ENCODE measurements at regions not wholly inside any gene's neighbourhood (a gene's known extent, or its start where the extent isn't known, plus 50 kb on each side); places are given as distances from the start of the nearest gene placed in this dataset.

- DNase-seq = no peak
- H3K4me1 ChIP-seq = no peaks in the 10 kb centered on the region
- H3K4me3 ChIP-seq (ENCODE audit: low read depth, low read length) = no peak overlapping the region
- H3K36me3 ChIP-seq = no peaks in the 10 kb centered on the region
- no peaks in the 10 kb centered on the region for H3K27me3 ChIP-seq
- H3K9me3 ChIP-seq = no peaks in the 10 kb centered on the region
- TF ChIP-seq CTCF (IDR thresholded peaks at IDR 0.05; ENCODE audit: low read depth, low read length) = no peak
Observed at GRCh38 chr13:69603144-69603853, 504.3 kb upstream of the ATXN8OS start.

DNA sequence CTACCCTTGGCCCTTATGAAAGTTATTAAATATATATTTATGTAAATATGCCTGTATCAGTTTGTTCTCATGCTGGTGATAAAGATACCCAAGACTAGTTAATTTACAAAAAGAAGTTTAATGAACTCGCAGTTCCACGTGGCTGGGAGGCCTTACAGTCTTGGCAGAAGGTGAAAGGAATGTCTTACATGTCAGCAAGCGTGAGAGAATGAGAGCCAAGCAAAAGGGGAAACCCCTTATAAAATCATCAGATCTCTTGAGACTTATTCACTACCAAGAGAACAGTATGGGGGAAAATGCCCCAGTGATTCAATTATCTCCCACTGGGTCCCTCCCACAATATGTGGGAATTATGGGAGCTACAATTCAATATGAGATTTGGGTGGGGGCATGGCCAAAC, 506.0 kb upstream of the ATXN8OS start:
- Histone ChIP-seq H3K27me3 (no peaks in the 10 kb centered on the region), H3K4me3 (ENCODE audit: low read depth, low read length) (no peak overlapping the region), H3K4me1 (no peaks in the 10 kb centered on the region), H3K9me3 (no peaks in the 10 kb centered on the region), H3K36me3 (no peaks in the 10 kb centered on the region)
- no peak for TF ChIP-seq CTCF (IDR thresholded peaks at IDR 0.05; ENCODE audit: low read depth, low read length)
- DNase-seq = no peak

- no peak for DNase-seq
- no peaks in the 10 kb centered on the region for H3K4me1 ChIP-seq
- no peak for TF ChIP-seq CTCF (IDR thresholded peaks at IDR 0.05; ENCODE audit: low read depth, low read length)
- no peaks in the 10 kb centered on the region for H3K9me3 ChIP-seq
- H3K36me3 ChIP-seq = no peaks in the 10 kb centered on the region
- H3K27me3 ChIP-seq = no peaks in the 10 kb centered on the region
- no peak overlapping the region for H3K4me3 ChIP-seq (ENCODE audit: low read depth, low read length)
Observed at GRCh38 chr13:69600811-69601210, 506.8 kb upstream of the ATXN8OS start.

- no peak for DNase-seq
- Histone ChIP-seq H3K27me3 (no peaks in the 10 kb centered on the region), H3K9me3 (no peaks in the 10 kb centered on the region), H3K36me3 (no peaks in the 10 kb centered on the region), H3K4me3 (ENCODE audit: low read depth, low read length) (no peak overlapping the region), H3K4me1 (no peaks in the 10 kb centered on the region)
- TF ChIP-seq CTCF (IDR thresholded peaks at IDR 0.05; ENCODE audit: low read depth, low read length) = no peak
Observed at GRCh38 chr13:69597088-69597487, 510.5 kb upstream of the ATXN8OS start.

DNA sequence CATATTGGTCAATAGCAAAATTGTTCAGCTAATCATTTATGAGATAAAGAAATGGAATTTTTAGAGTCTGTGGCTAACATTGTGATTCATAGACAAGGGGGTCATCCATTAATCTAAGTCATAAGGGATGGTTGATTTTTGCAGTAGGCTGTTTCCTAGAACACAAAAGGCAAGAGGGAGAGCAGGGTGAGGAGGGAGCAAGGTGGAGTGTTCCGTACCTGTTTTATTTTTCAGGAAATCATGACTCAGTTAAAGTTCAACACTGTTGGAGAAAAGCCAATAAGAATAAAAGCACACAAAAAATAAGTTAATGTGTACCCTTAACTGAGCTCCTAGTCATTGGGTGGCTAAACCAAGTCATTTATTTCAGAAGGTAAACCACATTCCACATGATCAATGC, 512.4 kb upstream of the ATXN8OS start:
- Histone ChIP-seq H3K4me1 (peaks cover under 1% of the 10 kb centered on the region; the same call in 1 of the 2 replicates), H3K36me3 (no peaks in the 10 kb centered on the region), H3K9me3 (no peaks in the 10 kb centered on the region), H3K4me3 (ENCODE audit: low read depth, low read length) (no peak overlapping the region), H3K27me3 (no peaks in the 10 kb centered on the region)
- no peak for TF ChIP-seq CTCF (IDR thresholded peaks at IDR 0.05; ENCODE audit: low read depth, low read length)
- no peak for DNase-seq

- Histone ChIP-seq H3K27me3 (no peaks in the 10 kb centered on the region), H3K4me3 (ENCODE audit: low read depth, low read length) (no peak overlapping the region), H3K9me3 (no peaks in the 10 kb centered on the region), H3K4me1 (peaks cover 8% of the 10 kb centered on the region), H3K36me3 (no peaks in the 10 kb centered on the region)
- TF ChIP-seq CTCF (IDR thresholded peaks at IDR 0.05; ENCODE audit: low read depth, low read length) = no peak
- no peak for DNase-seq
Observed at GRCh38 chr13:69591437-69591836, 516.2 kb upstream of the ATXN8OS start.
